Embryonic facial prominence (tissue), 1 donor: ENCODE measurements at regions not wholly inside any gene's neighbourhood (a gene's known extent, or its start where the extent isn't known, plus 50 kb on each side); places are given as distances from the start of the nearest gene placed in this dataset.
A peak's percentile ranks its signal among the peaks of the same experiment; 100 is the strongest.

Source experiments
- DNase-seq: peaks from one replicate; pipeline ENCODE4 v3.0.0-alpha.2; 2016; ENCODE audit errors: extremely low spot score

DNA sequence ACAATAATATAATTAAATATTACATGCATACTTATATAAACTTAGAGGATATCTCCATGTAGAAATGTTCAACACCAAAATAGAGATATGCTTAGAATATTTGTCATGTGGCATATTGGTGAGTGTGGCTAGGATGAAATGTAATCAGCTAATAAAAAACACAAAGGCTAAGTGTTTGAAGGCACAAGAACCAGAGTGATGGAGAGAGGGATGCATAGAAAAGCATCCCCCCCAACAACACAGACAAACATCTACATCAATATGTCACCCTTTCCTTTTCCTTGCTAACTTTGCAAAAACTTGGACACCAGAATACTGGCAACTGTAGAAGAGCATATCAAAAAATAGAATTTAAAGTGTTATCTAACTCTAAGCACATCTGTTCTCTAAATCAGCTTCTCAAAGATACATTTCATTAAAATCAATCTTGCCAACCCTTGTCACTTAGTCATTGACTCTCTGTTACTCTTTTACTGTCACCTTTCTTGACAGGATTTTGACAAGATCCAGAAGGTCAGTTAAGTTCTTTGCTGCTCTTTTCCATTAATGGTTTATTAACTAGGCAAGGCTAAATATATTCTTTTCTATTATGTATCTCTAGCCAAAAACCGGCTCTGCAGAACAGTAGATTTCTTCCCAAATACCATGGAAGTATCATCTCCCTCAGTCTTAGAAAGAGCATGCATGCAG lies 695.9 kb downstream of the OTOL1 start:
- no peak for DNase-seq

DNA sequence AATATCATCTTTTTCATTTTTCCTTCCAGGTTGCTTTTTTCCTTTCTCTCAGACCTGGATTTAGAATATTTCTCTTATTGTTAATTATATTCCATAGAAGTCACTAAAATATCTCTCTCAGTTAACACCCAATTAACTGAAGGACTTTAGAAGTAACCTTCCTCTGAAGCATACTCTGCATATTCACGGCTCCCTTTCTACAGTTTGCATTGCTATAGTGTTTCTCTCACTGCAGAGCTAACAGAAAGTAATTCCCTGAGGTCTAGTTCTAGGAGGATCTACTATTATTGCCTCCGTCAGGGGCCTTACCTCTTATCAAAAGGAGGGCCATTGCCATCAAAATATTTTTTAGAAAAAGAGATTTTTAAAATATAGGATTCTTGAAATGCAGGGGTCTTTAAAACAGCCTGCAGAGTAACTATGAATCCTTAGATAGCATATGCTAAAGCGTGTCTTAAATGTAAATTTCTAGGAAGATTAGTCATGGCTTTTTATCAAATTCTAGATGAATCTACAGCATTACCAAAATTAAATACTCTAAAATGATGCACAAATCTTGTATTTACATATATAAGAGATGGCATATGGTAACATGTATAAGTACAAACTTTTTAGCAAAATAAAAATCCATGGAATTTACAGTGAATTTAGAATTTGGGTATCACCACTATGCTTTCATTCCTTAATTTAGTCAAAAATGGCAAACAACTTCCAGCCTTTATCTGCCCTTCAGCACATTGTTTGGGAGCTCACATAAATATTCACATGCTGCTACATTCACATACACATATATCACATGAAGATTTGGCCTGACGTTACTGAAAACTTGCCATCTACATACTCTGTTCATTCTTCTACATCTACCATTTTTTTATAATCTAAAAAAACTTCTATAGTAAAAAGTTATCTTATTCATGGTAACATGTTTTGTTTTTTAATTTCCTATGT lies 696.8 kb downstream of the OTOL1 start:
- DNase-seq = no peak

DNA sequence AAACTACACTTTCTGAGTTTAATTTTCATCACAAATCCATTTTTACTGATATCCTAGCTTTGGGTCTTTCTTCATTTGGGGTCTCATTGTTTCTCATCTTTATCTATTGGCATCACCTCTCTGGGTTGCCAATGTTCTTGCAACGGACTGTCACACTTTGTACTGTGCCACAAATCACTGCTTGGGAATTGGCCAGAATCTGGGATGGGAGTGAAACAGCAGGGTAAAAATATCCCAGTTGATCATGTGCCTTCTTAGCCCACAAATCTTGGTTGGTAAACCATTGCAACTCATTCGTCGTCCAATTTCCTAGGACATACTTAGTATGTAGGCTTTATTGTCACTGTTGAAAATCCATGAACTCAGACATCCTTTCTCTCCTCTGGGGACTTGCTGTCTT lies 698.5 kb downstream of the OTOL1 start:
- no peak for DNase-seq

DNA sequence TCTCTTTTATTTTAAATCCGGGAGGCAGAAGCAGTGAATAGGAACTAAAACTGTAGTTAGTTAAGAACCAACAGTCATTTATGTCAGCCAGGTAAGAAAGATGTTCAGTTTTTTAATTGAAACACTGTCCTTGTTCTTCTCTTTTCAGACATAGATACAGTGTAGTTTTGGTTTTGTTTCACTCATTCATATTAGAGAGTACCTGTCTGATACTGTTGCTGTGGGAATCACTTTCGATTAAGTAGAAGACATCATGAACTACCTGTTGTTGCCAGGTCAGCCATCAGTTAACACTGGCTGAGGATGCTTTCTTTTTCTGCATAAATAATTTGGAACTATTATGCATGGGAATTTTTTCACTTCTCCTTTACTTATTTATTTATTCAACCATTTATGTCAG lies 700.4 kb downstream of the OTOL1 start:
- no peak for DNase-seq

DNA sequence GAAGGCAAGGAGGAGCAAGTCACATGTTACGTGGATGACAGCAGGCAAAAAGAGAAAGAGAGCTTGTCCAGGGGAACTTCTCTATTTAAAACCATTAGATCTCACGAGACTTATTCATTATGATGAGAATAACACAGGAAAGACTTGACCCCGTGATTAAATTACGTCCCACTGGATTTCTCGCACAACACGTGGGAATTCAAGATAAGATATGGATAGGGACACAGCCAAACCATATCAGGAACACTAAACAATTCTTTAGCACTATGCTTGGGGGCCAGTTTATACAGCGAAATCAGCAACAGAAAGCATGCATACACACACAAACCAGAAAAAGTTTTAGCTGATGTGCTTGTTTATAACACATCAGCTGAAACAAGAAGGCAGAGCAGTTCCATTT lies 704.2 kb downstream of the OTOL1 start:
- no peak for DNase-seq

DNA sequence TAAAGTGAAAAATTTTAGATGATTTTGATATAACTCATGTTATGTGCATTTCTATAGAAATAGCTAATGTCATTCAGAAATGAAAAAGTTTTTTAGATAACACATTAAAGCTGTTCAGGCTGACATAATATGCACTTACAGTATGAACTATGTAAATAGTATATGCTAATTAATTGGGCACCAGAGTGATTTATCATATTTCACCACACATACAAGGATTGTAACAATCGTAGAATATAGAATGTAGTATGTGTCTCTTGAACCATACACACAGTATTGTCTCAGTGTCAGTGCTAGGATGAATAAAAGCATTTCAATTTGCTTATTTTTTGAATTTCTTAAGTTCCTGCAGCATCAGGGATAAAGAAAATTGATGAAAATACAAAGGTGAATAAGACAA lies 710.0 kb downstream of the OTOL1 start:
- no peak for DNase-seq

DNA sequence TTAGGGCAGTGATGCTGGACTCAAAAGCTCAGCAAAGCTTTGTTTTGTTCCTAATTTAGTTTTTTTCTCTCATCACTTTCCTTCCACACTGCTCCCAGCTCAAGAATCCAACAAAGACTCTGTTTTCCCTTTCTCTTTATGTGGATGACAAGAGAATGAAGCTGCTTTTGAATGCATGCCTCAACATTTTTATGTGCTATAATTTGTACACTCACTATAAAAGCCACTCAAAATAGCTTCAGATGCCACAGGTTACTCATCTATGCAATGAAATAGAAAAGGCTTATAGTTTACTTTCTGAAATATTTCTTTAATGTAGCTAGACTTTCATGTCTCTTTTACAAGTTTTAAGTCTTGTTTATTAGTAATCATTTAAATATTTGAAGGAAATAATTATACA lies 714.9 kb downstream of the OTOL1 start:
- no peak for DNase-seq

DNA sequence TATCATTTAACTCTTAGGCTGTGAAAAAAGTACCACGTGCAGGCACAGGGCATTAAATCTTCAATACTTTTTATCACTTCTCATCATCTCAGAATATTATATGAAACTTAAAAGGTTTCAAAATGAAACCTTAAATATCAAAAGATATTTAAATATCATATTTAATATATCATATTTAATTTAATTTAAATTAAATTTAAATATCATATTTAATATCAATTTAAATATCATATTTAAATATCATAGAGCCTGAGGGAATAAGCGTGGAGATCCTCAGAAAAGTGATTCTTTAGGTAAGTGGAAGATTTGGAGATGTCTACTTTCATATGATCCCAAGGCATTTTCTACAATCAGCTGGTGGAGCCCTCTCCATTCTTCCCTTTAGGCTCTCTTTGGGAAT lies 716.6 kb downstream of the OTOL1 start:
- no peak for DNase-seq

DNA sequence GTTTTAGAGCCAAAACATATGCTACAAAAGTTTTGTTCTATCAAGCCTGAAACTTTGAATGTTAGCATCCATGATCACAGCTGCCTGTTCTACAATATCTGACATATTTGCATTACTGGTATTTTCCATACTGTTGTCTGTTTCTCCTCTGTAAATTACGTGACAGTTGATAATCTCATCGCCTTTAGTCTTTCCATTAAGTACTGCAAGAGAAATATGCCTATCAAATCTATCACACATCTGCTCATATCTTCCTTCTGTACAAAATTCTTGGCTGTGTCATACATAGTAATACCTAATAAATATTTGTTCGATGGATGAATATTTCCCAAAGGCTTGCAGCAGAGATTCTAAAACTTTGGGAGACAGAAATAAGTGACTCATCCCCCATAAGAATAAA lies 717.3 kb downstream of the OTOL1 start:
- DNase-seq = no peak

DNA sequence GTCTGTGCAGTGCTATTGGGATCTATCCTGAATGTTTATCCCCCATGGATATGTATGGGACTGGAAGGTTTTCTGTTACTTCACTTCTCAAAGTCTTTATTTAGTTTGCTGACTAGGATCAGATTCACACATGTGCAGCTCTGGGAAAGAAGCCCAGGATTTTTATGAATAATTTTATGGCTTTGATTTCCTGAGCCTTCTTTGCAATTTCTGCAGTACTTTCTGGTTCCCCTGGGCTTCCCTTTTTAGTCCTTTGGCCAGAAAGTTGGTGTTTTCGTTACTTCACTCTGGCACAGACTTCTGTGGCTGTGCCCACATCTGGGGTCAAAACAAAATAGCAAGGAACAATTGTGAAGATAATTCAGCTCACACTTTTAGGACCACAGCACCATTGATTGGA lies 721.0 kb downstream of the OTOL1 start:
- peak; percentile 8 for DNase-seq

DNA sequence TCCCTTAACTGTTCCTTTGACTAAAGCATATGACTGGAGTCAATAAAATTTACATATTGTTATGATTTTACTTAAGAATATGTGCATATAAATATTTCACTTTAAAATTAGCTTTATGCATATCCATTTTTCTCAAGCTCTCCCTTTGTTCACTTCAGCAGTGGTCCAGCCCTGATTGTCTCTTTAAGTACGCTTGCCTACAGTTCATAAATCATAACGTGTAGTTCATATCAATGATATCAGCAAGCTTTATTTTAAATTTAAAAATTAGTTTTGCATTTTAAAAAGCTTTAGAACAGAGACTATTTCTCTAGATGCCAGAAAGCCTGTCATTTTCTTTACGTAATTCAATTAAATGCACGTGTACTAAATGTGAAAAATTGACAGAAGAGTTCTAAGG lies 721.9 kb downstream of the OTOL1 start:
- no peak for DNase-seq

DNA sequence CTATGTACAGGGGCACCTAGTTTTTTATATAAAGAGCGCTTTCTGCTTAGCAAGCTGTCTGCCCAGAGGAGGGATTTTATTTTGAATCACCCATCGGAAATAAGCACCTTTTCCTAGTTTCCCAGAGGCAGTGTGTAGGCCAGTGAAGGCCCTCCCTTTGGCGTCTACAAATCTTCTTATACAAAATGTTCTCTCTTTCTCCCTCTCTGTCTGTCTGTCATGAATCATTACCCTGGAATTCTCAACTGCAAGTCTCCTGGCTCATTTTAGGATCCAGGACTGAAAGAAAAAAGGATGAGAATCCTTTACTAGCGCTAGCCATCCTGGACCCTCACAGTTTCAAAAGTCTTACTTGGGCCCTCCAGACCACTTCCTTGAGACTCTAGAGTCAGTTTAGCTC lies 728.1 kb downstream of the OTOL1 start:
- no peak for DNase-seq

DNA sequence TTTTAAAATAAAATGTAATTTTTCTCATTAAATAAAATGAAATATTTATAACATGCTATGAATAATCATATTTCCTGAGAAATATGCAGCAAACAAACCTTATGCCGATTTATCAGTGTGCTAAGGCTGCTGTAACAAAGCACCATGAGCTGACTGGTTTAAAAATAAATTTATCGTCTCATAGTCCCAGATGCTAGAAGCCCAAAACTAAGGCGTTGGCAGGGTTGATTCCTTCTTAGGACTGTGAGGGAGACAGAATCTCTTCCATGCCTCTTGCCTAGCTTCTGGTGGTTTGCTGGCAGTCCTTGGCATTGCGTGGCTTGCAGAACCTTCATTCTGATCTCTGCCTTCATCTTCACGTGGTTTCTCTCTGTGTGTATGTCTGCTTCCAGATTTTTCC lies 740.3 kb downstream of the OTOL1 start:
- DNase-seq = no peak

DNA sequence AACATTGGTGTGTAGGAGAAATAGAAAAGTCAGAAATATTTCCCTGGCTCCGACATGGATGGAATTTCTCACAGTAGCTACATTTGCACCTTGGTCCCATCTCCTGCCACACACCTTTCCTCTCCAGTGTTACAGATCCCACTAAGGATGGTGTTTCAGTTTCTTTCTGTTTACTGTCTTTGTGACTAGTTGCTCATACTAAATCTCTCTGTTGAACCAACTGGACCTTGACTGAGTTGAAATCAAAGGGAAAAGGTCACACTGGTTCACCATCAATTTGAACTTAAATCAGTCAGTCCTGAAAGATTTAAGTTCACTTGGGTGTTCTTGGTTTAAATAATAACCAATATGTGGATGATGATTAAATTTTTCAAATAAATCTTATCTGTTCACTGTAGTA lies 754.2 kb downstream of the OTOL1 start:
- no peak for DNase-seq

DNA sequence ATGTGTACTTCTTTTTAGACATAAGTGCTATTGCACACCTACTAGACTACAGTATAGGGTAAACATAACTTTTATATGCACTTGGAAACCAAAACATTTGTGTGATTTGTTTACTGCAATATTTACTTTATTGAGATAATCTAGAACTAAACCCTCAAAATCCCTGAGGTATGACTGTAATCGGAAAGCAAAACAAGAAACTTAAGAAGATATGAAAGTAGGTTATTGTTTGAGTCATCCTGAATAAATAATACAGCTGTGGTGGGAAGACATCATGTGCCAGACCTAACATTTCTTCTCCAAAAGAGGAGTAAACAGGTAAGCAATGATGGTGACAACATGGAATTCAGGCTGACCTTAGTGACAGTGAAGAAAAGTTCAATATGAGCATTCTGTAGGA lies 765.5 kb downstream of the OTOL1 start:
- no peak for DNase-seq

DNA sequence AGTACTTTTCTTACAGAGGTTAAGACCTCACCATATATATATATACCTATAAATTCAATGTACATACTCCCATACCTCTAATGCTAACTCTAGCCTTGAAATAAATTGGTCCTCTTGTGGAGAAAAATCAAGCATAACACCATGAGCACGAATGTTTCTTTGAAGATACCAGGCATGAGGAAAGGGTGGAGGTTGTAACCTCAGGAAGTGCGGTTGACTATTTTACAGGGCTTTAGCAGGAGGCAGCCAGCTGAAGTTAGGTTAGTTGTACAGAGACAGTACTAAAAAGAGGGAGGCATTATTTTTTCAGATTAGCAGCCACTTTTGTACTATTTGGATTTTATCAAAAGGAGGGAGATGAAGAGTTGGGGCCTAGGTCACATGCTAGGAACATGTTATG lies 767.0 kb downstream of the OTOL1 start:
- no peak for DNase-seq

DNA sequence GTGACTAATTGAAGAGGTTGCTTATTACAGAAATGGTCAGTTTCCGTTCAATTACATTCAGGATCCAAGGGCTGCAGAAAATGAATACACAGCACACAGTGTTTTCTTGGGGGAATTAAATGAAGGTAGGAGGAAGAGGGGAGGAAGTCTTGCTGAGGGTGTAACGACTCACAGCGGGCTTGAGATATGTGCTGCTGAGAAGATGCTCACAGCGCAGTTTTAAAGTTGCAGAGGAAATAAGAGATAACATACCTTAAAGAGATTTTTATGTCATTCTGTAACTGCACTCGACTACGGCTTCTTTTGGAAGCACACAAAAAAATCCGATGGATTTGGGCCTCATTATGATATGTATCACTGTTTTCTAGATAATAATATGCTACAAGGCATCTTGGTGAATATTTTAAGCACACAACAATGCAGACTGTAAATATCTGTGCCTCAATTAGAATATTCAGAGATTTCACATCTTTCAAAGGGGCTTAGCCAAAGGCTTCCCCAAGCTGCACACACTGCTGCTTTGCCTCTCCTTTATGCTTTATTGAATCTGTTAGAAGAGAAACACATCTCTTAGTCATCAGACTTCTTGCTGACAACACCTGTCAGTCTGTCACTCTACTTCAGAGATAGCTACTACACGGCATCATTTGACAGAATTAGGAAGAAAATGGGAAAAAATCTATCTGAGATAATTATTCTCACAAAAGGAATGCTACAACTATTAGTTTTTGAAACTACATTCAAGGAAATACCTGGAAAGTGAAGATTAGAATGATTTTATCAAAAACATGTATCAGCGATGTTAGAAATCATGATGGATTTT lies 773.2 kb downstream of the OTOL1 start:
- no peak for DNase-seq

DNA sequence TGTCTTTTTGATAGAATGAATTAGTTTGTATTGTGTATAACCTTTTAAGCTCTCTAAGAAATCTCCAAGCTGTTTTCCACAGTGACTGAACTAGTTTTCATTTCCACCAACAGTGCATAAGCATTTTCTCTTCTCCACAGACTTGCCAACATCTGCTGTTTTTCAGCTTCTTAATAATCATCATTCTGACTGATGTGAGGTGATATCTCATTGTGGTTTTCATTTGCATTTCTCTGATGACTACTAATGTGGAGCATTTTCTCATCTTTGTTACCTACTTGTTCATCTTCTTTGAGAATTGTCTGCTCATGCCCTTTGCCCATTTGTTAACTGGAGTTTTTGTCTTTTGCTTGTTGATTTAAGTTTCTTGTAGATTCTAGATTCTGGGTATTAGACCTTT lies 777.5 kb downstream of the OTOL1 start:
- no peak for DNase-seq

DNA sequence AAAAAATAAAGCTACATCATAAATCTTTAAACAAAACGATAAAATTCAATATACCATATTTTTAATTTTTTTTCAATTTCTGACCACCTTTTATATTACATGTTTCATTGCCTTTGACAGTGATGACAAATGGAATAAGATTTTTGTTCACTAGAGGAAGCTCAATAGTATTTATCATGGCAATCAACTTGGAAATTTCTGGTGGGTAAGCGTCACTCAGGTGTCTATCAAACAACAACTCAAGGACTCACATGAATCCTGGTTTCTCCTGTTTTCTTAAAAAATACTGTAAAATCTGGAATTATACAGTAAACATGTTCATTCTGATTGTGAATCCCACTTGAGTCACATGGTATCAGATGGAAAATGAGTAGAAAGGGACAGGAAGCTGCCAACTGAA lies 782.2 kb downstream of the OTOL1 start:
- no peak for DNase-seq

DNA sequence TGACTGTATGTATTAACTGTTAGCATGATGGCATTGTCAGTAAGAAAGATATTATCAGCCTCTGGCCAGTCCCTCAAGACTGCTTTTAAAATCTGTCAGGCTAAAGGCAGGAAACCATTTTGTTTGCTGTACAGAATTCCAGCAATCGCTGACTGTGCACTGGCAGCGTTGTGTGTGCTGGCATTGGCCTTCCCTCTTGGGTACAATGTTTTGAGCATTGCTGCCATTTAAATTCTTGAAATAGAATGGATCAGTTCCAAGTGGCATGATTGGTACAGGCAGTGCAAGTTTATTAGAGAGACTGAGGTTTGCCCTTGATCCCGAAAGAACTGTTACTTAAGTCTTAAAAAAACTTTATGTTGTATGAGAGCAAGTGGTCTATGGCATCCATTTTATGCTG lies 788.7 kb downstream of the OTOL1 start:
- no peak for DNase-seq

DNA sequence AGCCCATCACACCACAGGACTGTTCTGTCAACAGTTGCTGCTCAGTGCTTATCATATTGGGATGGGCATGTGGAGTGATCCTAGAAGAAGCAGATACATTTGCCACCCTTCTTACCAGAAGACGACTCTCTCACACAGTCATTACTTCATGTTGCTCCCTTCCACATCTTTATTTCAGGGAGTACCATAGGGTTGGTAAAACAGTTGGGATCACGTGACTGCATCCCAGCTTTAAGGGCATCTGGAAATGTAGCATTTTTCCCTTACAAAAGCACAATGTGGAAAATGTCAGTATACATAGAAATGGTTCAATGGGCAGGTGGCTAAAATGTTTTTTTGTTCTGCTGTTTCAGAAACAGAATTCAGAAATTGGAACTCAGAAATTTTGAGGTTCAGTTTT lies 791.0 kb downstream of the OTOL1 start:
- DNase-seq = no peak

DNA sequence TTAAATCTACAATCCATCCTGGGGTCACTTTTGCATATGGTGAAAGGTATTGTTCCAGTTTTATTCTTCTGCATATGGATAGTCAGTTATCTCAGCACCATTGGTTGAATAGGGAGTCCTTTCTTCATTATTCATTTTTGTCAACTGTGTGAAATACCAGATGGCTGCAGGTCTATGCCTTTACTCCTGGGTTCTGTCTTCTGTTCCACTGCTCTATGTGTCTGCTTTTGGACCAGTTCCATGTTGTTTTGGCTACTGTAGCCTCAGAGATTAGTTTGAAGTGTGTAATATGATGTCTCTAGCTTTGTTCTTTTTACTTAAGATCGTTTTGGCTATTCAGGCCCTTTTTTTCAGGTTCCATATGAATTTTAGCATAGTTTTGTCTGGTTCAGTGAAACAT lies 795.8 kb downstream of the OTOL1 start:
- DNase-seq = no peak
